GM12878 (cell line): ENCODE measurements at regions not wholly inside any gene's neighbourhood (a gene's known extent, or its start where the extent isn't known, plus 50 kb on each side); places are given as distances from the start of the nearest gene placed in this dataset.

Experiments
- ATAC-seq: fragments of 200-7000 bp; cut with Tn5 transposase; 3 replicates; pipeline ENCODE4 v1.9.1; 2020; ENCODE audit warnings: mild to moderate bottlenecking, moderate library complexity
- BruUV-seq: library from RNA; stranded (reverse); fragments of 400-500 nt; replicated peaks from 2 replicates; lab custom pipeline; 2021; lab: Mats Ljungman, UMichigan
- CTCF ChIA-PET: fragments of 300-600 bp; sonication (Branson Sonifier 250); formaldehyde crosslinking; extraction: SDS; loops from one replicate; lab custom pipeline; 2021; ENCODE audit warnings: inconsistent platforms; lab: Yijun Ruan, JAX
- POLR2A ChIA-PET: fragments of 350-600 bp; formaldehyde crosslinking; extraction: SDS; loops from one replicate; lab custom pipeline; 2021; ENCODE audit warnings: inconsistent platforms; lab: Charles Lee
- RAD21 ChIA-PET: fragments of 300-600 bp; sonication (Branson Sonifier 250); formaldehyde crosslinking; loops from one replicate; lab custom pipeline; 2023; ENCODE audit warnings: antibody characterized with exemption; ENCODE audit not compliant: unreplicated experiment; lab: Charles Lee
- SMC1A ChIA-PET: fragments of 300-600 bp; sonication (Branson Sonifier 250); formaldehyde crosslinking; loops from one replicate; lab custom pipeline; 2023; ENCODE audit not compliant: unreplicated experiment, uncharacterized antibody; lab: Charles Lee
- DNase-seq: peaks from one replicate; pipeline ENCODE4 v3.0.0-alpha.2; 2011; ENCODE audit warnings: low read depth, low spot score
- FAIRE-seq: peaks from 3 replicates; lab custom pipeline; 2011; peaks lifted over from hg19 to GRCh38; lab: Jason Lieb, UNC
- H2AFZ ChIP-seq: 2 replicates; pipeline ENCODE4 v1.6.0; 2011; ENCODE audit warnings: low read depth, low read length, control low read depth; ENCODE audit not compliant: control insufficient read depth
- H3K27ac ChIP-seq: 2 replicates; pipeline ENCODE4 v1.5.1; 2011; ENCODE audit warnings: control low read depth; ENCODE audit not compliant: control insufficient read depth, insufficient read depth
- H3K27me3 ChIP-seq, 2 experiments: replicated peaks in 1 of 2; 2 replicates each; pipeline versions ENCODE4 v1.6.0 to v1.6.1; 2011; ENCODE audit warnings: low read length in 1 of 2; ENCODE audit not compliant: control insufficient read depth in 2 of 2, insufficient read depth in 2 of 2
- H3K36me3 ChIP-seq, 2 experiments: 2 replicates each; pipeline ENCODE4 v1.5.1; 2011; ENCODE audit warnings: low read length in 1 of 2; ENCODE audit not compliant: control insufficient read depth in 2 of 2, insufficient read depth in 2 of 2
- H3K4me1 ChIP-seq: 2 replicates; pipeline ENCODE4 v1.6.1; 2011; ENCODE audit warnings: mild to moderate bottlenecking, low read length, moderate library complexity, mixed read lengths; ENCODE audit not compliant: control insufficient read depth, insufficient read depth
- H3K4me2 ChIP-seq: 2 replicates; pipeline ENCODE4 v1.6.0; 2011; ENCODE audit warnings: control low read depth; ENCODE audit not compliant: control insufficient read depth, insufficient read depth
- H3K4me3 ChIP-seq: fragments of 200-600 bp; sonication (generic); 2 replicates; pipeline ENCODE4 v1.5.1; 2016
- H3K79me2 ChIP-seq: 2 replicates; pipeline ENCODE4 v1.6.0; 2011; ENCODE audit warnings: low read length; ENCODE audit not compliant: control insufficient read depth, insufficient read depth
- H3K9ac ChIP-seq: 2 replicates; pipeline ENCODE4 v1.8.0; 2011; ENCODE audit warnings: low read length, control low read depth, mixed read lengths; ENCODE audit not compliant: control insufficient read depth, insufficient read depth
- H3K9me3 ChIP-seq: replicated peaks from 3 replicates; pipeline ENCODE4 v1.5.1; 2011; ENCODE audit warnings: mild to moderate bottlenecking, low read length; ENCODE audit not compliant: control insufficient read depth, insufficient read depth
- H4K20me1 ChIP-seq: 2 replicates; pipeline ENCODE4 v1.6.0; 2011; ENCODE audit not compliant: control insufficient read depth, insufficient read depth
- BACH1 ChIP-seq: fragments of 450-650 bp; IDR thresholded peaks from 2 replicates; pipeline ENCODE4 v1.6.1; 2017; ENCODE audit warnings: mild to moderate bottlenecking, borderline replicate concordance
- CBX3 ChIP-seq: fragments of 200-600 bp; sonication (generic); IDR thresholded peaks from 2 replicates; pipeline ENCODE4 v1.6.1; 2016; ENCODE audit warnings: low read depth, borderline replicate concordance
- CHD1 ChIP-seq: IDR thresholded peaks from 2 replicates; pipeline ENCODE4 v1.6.1; 2012; ENCODE audit warnings: low read depth, low read length, improper control_type of control experiment
- MTA3 ChIP-seq: IDR thresholded peaks from 2 replicates; pipeline ENCODE4 v1.6.1; 2012; ENCODE audit warnings: low read length, inconsistent platforms, borderline replicate concordance
- NFXL1 ChIP-seq: fragments of 450-650 bp; IDR thresholded peaks from 2 replicates; pipeline ENCODE4 v1.6.1; 2017; ENCODE audit warnings: antibody characterized with exemption, mild to moderate bottlenecking, borderline replicate concordance
- NFYA ChIP-seq: IDR thresholded peaks from 2 replicates; pipeline ENCODE4 v1.6.1; 2011; ENCODE audit warnings: low read depth, mild to moderate bottlenecking, low read length, improper control_type of control experiment, borderline replicate concordance
- RCOR1 ChIP-seq: conservative IDR thresholded peaks from 2 replicates; pipeline ENCODE4 v1.6.1; 2012; ENCODE audit warnings: low read depth, low read length, improper control_type of control experiment
- SMAD5 ChIP-seq: IDR thresholded peaks from 2 replicates; pipeline ENCODE4 v1.6.1; 2016; ENCODE audit warnings: antibody characterized with exemption, low read depth
- SMC3 ChIP-seq: IDR thresholded peaks from 2 replicates; pipeline ENCODE4 v1.6.1; 2011; ENCODE audit warnings: low read length, improper control_type of control experiment, borderline replicate concordance
- ZNF207 ChIP-seq: fragments of 450-650 bp; IDR thresholded peaks from 2 replicates; pipeline ENCODE4 v1.6.1; 2014; ENCODE audit warnings: antibody characterized with exemption, mild to moderate bottlenecking, borderline replicate concordance
- WGBS: methylation state at CpG from one replicate; pipeline ENCODE4 v1.1.6; 2016; ENCODE audit warnings: low lambda C conversion rate; ENCODE audit not compliant: insufficient replicate concordance, insufficient coverage; ENCODE audit errors: missing lambda C conversion rate; 5-methylcytosine and 5-hydroxymethylcytosine counted together
- in situ Hi-C: fragments of 300-500 bp; cut with MboI; formaldehyde crosslinking; loops from 9 replicates; pipeline ENCODE4 v1.14.3; 2018; ENCODE audit warnings: mixed read lengths
- intact Hi-C: fragments of 100-400 bp; cut with micrococcal nuclease; formaldehyde crosslinking; loops from one replicate; pipeline ENCODE4 v1.14.2; 2022; ENCODE audit not compliant: unreplicated experiment
- TF ChIP-seq, protein P1 (sequence below): IDR thresholded peaks from 2 replicates; pipeline ENCODE4 v1.6.1; 2012; ENCODE audit warnings: low read depth, low read length, improper control_type of control experiment
- TF ChIP-seq, protein P2 (sequence below): fragments of 450-650 bp; IDR thresholded peaks from 2 replicates; pipeline ENCODE4 v1.6.1; 2017; ENCODE audit warnings: antibody characterized with exemption, mild to moderate bottlenecking, moderate library complexity
- TF ChIP-seq, protein P3 (sequence below): fragments of 450-650 bp; IDR thresholded peaks from 2 replicates; pipeline ENCODE4 v1.6.1; 2018; ENCODE audit warnings: borderline replicate concordance, mild to moderate bottlenecking; ENCODE audit not compliant: partially characterized antibody
- TF ChIP-seq, protein P4 (sequence below): fragments of 450-650 bp; IDR thresholded peaks from 2 replicates; pipeline ENCODE4 v1.6.1; 2017; ENCODE audit warnings: mild to moderate bottlenecking, moderate library complexity

DNA sequence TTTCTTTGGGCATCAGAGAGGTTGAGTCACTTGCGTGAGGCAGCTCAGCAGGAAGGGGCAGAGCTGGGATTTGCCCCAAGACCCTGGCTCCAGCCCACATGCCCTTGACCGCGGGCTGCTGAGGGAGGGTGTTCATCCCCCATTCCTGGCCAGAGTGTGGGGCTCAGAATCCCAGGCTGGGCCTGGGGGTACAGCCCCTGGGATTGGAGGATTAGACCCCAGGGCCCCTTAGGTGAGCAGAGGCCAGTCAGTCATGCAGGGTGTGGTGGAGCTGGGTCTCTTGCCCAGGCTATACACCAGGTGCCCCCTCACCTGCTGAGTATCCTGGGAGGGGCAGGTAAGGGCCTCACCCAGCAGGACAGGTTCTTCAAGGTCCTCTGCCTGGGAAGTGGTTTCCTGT, 68.4 kb upstream of the ZNF716 start:
- no peak overlapping the region for H3K27ac ChIP-seq
- ChIA-PET CTCF (no interaction called here), SMC1A (no interaction called here), RAD21 (no interaction called here), POLR2A (no interaction called here)
- H3K4me1 ChIP-seq: no peaks in the 10 kb centered on the region
- no peak for DNase-seq
- no peak for ATAC-seq
- no peaks in the 10 kb centered on the region for H3K36me3 ChIP-seq
- H3K79me2 ChIP-seq: no peaks in the 10 kb centered on the region
- H2AFZ ChIP-seq: no peak overlapping the region
- H4K20me1 ChIP-seq: no peaks in the 10 kb centered on the region
- intact Hi-C loops (no loop called here), in situ Hi-C loops (no loop called here)
- H3K9me3 ChIP-seq: no peaks in the 10 kb centered on the region; the same call in 2 of the 3 replicates
- WGBS: 54% methylated on average over 3 of the region's 3 CpGs
- H3K4me3 ChIP-seq: no peak overlapping the region
- no peaks in the 10 kb centered on the region for H3K27me3 ChIP-seq
- no peak overlapping the region for H3K9ac ChIP-seq
- no TSS peak for BruUV-seq
- no peak for FAIRE-seq
- no peak overlapping the region for H3K4me2 ChIP-seq
- no peak for TF ChIP-seq SMAD5
- TF ChIP-seq NFYA: no peak
- TF ChIP-seq, protein P1, sequence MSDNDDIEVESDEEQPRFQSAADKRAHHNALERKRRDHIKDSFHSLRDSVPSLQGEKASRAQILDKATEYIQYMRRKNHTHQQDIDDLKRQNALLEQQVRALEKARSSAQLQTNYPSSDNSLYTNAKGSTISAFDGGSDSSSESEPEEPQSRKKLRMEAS: no peak
- no peak for TF ChIP-seq CBX3
- TF ChIP-seq, protein P2, sequence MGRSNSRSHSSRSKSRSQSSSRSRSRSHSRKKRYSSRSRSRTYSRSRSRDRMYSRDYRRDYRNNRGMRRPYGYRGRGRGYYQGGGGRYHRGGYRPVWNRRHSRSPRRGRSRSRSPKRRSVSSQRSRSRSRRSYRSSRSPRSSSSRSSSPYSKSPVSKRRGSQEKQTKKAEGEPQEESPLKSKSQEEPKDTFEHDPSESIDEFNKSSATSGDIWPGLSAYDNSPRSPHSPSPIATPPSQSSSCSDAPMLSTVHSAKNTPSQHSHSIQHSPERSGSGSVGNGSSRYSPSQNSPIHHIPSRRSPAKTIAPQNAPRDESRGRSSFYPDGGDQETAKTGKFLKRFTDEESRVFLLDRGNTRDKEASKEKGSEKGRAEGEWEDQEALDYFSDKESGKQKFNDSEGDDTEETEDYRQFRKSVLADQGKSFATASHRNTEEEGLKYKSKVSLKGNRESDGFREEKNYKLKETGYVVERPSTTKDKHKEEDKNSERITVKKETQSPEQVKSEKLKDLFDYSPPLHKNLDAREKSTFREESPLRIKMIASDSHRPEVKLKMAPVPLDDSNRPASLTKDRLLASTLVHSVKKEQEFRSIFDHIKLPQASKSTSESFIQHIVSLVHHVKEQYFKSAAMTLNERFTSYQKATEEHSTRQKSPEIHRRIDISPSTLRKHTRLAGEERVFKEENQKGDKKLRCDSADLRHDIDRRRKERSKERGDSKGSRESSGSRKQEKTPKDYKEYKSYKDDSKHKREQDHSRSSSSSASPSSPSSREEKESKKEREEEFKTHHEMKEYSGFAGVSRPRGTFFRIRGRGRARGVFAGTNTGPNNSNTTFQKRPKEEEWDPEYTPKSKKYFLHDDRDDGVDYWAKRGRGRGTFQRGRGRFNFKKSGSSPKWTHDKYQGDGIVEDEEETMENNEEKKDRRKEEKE: no peak
- TF ChIP-seq CHD1: no peak
- TF ChIP-seq, protein P3, sequence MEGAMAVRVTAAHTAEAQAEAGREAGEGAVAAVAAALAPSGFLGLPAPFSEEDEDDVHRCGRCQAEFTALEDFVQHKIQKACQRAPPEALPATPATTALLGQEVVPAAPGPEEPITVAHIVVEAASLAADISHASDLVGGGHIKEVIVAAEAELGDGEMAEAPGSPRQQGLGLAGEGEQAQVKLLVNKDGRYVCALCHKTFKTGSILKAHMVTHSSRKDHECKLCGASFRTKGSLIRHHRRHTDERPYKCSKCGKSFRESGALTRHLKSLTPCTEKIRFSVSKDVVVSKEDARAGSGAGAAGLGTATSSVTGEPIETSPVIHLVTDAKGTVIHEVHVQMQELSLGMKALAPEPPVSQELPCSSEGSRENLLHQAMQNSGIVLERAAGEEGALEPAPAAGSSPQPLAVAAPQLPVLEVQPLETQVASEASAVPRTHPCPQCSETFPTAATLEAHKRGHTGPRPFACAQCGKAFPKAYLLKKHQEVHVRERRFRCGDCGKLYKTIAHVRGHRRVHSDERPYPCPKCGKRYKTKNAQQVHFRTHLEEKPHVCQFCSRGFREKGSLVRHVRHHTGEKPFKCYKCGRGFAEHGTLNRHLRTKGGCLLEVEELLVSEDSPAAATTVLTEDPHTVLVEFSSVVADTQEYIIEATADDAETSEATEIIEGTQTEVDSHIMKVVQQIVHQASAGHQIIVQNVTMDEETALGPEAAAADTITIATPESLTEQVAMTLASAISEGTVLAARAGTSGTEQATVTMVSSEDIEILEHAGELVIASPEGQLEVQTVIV: no peak
- no peak for TF ChIP-seq NFXL1
- no peak for TF ChIP-seq ZNF207
- TF ChIP-seq MTA3: no peak
- TF ChIP-seq SMC3: no peak
- TF ChIP-seq BACH1: no peak
- no peak for TF ChIP-seq RCOR1
- TF ChIP-seq, protein P4, sequence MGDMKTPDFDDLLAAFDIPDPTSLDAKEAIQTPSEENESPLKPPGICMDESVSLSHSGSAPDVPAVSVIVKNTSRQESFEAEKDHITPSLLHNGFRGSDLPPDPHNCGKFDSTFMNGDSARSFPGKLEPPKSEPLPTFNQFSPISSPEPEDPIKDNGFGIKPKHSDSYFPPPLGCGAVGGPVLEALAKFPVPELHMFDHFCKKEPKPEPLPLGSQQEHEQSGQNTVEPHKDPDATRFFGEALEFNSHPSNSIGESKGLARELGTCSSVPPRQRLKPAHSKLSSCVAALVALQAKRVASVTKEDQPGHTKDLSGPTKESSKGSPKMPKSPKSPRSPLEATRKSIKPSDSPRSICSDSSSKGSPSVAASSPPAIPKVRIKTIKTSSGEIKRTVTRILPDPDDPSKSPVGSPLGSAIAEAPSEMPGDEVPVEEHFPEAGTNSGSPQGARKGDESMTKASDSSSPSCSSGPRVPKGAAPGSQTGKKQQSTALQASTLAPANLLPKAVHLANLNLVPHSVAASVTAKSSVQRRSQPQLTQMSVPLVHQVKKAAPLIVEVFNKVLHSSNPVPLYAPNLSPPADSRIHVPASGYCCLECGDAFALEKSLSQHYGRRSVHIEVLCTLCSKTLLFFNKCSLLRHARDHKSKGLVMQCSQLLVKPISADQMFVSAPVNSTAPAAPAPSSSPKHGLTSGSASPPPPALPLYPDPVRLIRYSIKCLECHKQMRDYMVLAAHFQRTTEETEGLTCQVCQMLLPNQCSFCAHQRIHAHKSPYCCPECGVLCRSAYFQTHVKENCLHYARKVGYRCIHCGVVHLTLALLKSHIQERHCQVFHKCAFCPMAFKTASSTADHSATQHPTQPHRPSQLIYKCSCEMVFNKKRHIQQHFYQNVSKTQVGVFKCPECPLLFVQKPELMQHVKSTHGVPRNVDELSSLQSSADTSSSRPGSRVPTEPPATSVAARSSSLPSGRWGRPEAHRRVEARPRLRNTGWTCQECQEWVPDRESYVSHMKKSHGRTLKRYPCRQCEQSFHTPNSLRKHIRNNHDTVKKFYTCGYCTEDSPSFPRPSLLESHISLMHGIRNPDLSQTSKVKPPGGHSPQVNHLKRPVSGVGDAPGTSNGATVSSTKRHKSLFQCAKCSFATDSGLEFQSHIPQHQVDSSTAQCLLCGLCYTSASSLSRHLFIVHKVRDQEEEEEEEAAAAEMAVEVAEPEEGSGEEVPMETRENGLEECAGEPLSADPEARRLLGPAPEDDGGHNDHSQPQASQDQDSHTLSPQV: no peak
